ENCODE measurements at regions not wholly inside any gene's neighbourhood (a gene's known extent, or its start where the extent isn't known, plus 50 kb on each side); places are given as distances from the start of the nearest gene placed in this dataset.

GRCh38 chr13:31896427-31896826, 135.1 kb upstream of the FRY start:
- DNase-seq (ENCODE audit: low read depth): no peak

- DNase-seq (ENCODE audit: low read depth): no peak
These were observed 133.0 kb upstream of the FRY start for GRCh38 chr13:31898378-31899071.

- no peak for DNase-seq (ENCODE audit: low read depth)
These were observed 129.6 kb upstream of the FRY start for GRCh38 chr13:31901985-31902384.

- DNase-seq (ENCODE audit: low read depth): no peak
These were observed 128.3 kb upstream of the FRY start for GRCh38 chr13:31903111-31903815.

GRCh38 chr13:31904941-31905824, 126.4 kb upstream of the FRY start:
- DNase-seq (ENCODE audit: low read depth): no peak

- DNase-seq (ENCODE audit: low read depth): no peak
These were observed 125.6 kb upstream of the FRY start for GRCh38 chr13:31905961-31906360.

GRCh38 chr13:31908696-31909411, 122.7 kb upstream of the FRY start:
- DNase-seq (ENCODE audit: low read depth): no peak

- peak; percentile 27 for DNase-seq (ENCODE audit: low read depth)
These were observed 121.6 kb upstream of the FRY start for GRCh38 chr13:31909864-31910551.

GRCh38 chr13:31910633-31911032, 120.9 kb upstream of the FRY start:
- no peak for DNase-seq (ENCODE audit: low read depth)

GRCh38 chr13:31912647-31913401, 118.8 kb upstream of the FRY start:
- no peak for DNase-seq (ENCODE audit: low read depth)

GRCh38 chr13:31913459-31913858, 118.1 kb upstream of the FRY start:
- no peak for DNase-seq (ENCODE audit: low read depth)

- DNase-seq (ENCODE audit: low read depth): no peak
These were observed 116.7 kb upstream of the FRY start for GRCh38 chr13:31914843-31915242.

- DNase-seq (ENCODE audit: low read depth): no peak
These were observed 112.9 kb upstream of the FRY start for GRCh38 chr13:31918707-31919106.

GRCh38 chr13:31919241-31919640, 112.3 kb upstream of the FRY start:
- DNase-seq (ENCODE audit: low read depth): no peak

- DNase-seq (ENCODE audit: low read depth): no peak
These were observed 111.4 kb upstream of the FRY start for GRCh38 chr13:31919971-31920726.

GRCh38 chr13:31920727-31921100, 110.9 kb upstream of the FRY start:
- no peak for DNase-seq (ENCODE audit: low read depth)

GRCh38 chr13:31922724-31923123, 108.8 kb upstream of the FRY start:
- no peak for DNase-seq (ENCODE audit: low read depth)

GRCh38 chr13:31923134-31923763, 108.3 kb upstream of the FRY start:
- no peak for DNase-seq (ENCODE audit: low read depth)

GRCh38 chr13:31925079-31925478, 106.5 kb upstream of the FRY start:
- DNase-seq (ENCODE audit: low read depth): no peak

GRCh38 chr13:31927219-31927653, 104.3 kb upstream of the FRY start:
- DNase-seq (ENCODE audit: low read depth): no peak
